ENCODE measurements at regions not wholly inside any gene's neighbourhood (a gene's known extent, or its start where the extent isn't known, plus 50 kb on each side); places are given as distances from the start of the nearest gene placed in this dataset.

DNA sequence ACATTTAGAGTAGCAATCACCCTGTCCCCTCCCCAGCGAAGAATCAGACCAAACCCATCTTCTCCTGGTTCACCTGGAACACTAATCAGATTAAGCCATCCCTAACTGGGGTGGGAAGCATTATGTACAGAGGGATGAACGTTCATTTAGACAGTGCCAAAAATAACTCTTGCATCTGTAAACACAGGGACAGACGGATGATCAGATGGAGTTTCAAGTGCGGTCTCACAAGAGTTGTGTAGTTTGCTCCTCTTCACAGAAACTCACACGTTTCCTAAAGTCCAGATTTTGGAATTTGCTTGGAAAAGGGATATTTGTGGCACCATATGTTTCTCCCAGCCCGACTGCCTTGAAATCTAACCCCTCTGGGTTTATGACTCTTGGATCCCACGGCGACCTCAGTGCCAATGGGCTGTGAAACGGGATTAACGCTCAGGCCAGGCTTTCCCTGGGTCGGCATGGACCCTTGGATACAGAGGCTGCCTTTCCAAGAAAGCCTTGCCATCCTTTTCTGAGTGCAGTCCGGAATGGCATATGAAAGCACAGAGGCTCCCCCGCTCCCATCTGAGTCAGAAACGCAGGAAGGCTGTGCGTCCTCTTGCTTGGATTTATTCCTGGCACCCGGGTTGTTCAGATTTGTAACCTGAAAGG, 293.2 kb upstream of the HABP2 start:
- H3K4me3 ChIP-seq (ENCODE audit: low read depth, low read length) = no peak overlapping the region
- no peaks in the 10 kb centered on the region for H3K27me3 ChIP-seq (ENCODE audit: insufficient read depth, low read depth, severe bottlenecking)
- no peak overlapping the region for H3K27ac ChIP-seq
- DNase-seq = peak; percentile 44
- H3K9me3 ChIP-seq (ENCODE audit: severe bottlenecking) = no peaks in the 10 kb centered on the region
- TF ChIP-seq, protein P1, sequence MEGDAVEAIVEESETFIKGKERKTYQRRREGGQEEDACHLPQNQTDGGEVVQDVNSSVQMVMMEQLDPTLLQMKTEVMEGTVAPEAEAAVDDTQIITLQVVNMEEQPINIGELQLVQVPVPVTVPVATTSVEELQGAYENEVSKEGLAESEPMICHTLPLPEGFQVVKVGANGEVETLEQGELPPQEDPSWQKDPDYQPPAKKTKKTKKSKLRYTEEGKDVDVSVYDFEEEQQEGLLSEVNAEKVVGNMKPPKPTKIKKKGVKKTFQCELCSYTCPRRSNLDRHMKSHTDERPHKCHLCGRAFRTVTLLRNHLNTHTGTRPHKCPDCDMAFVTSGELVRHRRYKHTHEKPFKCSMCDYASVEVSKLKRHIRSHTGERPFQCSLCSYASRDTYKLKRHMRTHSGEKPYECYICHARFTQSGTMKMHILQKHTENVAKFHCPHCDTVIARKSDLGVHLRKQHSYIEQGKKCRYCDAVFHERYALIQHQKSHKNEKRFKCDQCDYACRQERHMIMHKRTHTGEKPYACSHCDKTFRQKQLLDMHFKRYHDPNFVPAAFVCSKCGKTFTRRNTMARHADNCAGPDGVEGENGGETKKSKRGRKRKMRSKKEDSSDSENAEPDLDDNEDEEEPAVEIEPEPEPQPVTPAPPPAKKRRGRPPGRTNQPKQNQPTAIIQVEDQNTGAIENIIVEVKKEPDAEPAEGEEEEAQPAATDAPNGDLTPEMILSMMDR (IDR thresholded peaks at IDR 0.05; ENCODE audit: low read depth, low read length) = no peak
- no peaks in the 10 kb centered on the region for H3K36me3 ChIP-seq

DNA sequence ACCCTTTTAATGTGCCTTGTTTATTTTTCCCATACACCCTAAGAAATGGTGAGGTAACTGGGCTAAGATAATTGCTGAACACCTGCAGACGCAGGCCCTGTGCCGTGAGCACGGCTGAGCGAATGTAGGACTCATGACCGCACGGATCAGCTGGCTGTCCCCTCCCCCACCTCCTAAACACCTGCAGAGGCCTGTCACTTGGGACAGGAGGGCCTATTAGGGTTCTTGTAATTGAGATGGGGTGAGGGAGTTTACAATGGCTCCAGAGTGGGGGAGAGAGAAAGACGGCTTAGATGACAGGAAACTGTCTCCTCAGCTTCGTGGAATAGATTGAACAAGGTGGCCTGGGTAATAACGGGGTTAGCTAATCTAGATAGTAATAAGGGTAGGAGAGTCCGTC, 291.7 kb upstream of the HABP2 start:
- no peaks in the 10 kb centered on the region for H3K27me3 ChIP-seq (ENCODE audit: insufficient read depth, low read depth, severe bottlenecking)
- H3K36me3 ChIP-seq = no peaks in the 10 kb centered on the region
- no peak for DNase-seq
- no peak overlapping the region for H3K4me3 ChIP-seq (ENCODE audit: low read depth, low read length)
- no peaks in the 10 kb centered on the region for H3K9me3 ChIP-seq (ENCODE audit: severe bottlenecking)
- TF ChIP-seq, protein P1 (IDR thresholded peaks at IDR 0.05; ENCODE audit: low read depth, low read length) = no peak
- H3K27ac ChIP-seq = no peak overlapping the region

DNA sequence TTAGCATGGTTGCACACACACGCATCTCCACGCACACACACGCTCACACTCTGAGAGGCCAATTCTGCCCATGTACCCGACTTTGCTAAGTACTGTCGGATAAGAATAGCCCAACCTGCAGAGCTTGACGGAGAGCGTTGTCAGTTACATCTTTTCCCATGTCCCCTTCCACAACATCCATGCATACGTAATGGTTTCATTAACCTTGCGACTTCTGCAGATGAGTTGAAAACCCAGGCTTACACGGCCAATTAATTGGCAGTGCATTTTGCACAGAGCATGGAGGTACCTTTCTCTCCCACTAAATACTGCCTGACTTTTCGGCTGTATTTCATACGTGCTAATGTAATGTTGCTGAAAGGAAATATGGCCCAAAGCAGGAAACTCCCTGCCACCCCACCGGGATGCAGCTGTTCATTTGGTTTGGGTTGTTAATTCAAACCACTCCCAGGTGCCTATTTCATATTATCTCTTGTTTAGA, 291.2 kb upstream of the HABP2 start:
- Histone ChIP-seq H3K9me3 (ENCODE audit: severe bottlenecking) (no peaks in the 10 kb centered on the region), H3K27me3 (ENCODE audit: insufficient read depth, low read depth, severe bottlenecking) (no peaks in the 10 kb centered on the region), H3K4me3 (ENCODE audit: low read depth, low read length) (no peak overlapping the region), H3K36me3 (no peaks in the 10 kb centered on the region), H3K27ac (no peak overlapping the region)
- TF ChIP-seq, protein P1 (IDR thresholded peaks at IDR 0.05; ENCODE audit: low read depth, low read length) = no peak
- DNase-seq = no peak

DNA sequence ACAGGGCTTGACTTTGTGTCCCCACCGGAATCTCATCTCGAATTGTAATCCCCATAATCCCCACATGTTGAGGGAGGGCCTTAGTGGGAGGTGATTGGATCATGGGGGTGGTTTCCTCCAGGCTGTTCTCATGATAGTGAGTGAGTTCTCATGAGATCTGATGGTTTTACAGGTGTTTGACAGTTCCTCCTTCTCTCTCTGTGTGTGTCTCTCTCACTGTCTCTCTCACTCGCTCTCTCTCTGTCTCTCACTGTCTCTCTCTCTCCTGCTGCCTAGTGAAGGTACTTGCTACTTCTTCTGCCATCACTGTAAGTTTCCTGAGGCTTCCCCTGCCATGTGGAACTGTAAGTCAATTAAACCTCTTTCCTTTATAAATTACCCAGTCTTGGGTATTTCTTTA, 289.8 kb upstream of the HABP2 start:
- no peaks in the 10 kb centered on the region for H3K36me3 ChIP-seq
- no peak overlapping the region for H3K27ac ChIP-seq
- H3K27me3 ChIP-seq (ENCODE audit: insufficient read depth, low read depth, severe bottlenecking) = no peaks in the 10 kb centered on the region
- no peaks in the 10 kb centered on the region for H3K9me3 ChIP-seq (ENCODE audit: severe bottlenecking)
- H3K4me3 ChIP-seq (ENCODE audit: low read depth, low read length) = no peak overlapping the region
- peak; percentile 65 for DNase-seq
- TF ChIP-seq, protein P1 (IDR thresholded peaks at IDR 0.05; ENCODE audit: low read depth, low read length) = no peak

DNA sequence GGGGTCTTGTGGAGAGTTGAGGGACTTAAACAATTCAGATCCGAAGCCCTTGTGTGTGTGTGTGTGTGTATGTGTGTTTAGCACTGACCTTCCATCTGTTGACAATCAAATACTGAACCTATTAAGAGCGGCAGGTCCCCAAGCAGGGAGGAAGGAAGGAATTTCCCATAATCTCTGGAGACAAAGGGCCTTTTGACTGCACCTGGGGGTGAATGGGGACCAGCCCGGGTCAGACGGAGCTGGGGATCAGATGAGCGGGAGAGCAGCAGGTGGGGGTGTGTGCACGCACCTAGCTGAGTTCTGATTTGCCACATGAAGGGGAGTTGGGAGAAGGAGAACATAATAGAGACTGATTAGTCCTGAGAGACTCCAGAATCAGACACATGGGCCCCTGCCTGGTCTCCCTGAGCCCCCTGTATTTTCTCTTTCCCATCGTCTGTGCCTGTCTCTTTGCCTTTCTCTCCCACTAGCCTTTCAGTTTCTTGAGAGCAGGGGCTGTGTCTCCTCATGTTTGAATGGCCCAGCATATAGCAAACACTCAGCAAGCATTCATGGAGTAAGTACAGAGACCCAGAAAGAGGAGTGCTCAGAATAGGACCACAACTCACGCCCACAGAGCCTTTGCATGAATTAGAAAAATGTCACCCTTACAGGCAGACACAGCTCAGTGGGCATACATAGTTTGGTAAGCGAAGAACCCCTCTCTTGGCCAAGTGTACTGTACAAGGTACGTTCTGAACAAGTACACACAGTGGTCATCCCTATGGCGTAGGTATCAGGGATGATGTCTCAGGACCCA, 288.3 kb upstream of the HABP2 start:
- Histone ChIP-seq H3K36me3 (no peaks in the 10 kb centered on the region), H3K4me3 (ENCODE audit: low read depth, low read length) (no peak overlapping the region), H3K27me3 (ENCODE audit: insufficient read depth, low read depth, severe bottlenecking) (no peaks in the 10 kb centered on the region), H3K9me3 (ENCODE audit: severe bottlenecking) (no peaks in the 10 kb centered on the region), H3K27ac (no peak overlapping the region)
- TF ChIP-seq, protein P1 (IDR thresholded peaks at IDR 0.05; ENCODE audit: low read depth, low read length) = no peak
- no peak for DNase-seq

Data from WERI-Rb-1 (cell line).